Esophagus squamous epithelium (tissue), 5 donors: ENCODE measurements at regions not wholly inside any gene's neighbourhood (a gene's known extent, or its start where the extent isn't known, plus 50 kb on each side); places are given as distances from the start of the nearest gene placed in this dataset.
"Not testable (repeated sequence)": the region's sequence is repeated elsewhere in the genome, so short reads cannot be mapped to it uniquely, and the experiment has no call there.

Source experiments
- DNase-seq: peaks from one replicate; lab custom pipeline; 2025; lab: John Stamatoyannopoulos, UW
- H3K27ac ChIP-seq, 4 donors: fragments of 200-600 bp; sonication (generic); one replicate each; pipeline ENCODE4 v1.5.1; 2016 to 2019; ENCODE audit warnings: mild to moderate bottlenecking in 1 of 4
- H3K27me3 ChIP-seq, 4 donors: fragments of 200-600 bp; sonication (generic); 1 replicate in 3 of 4; 2 replicates in 1 of 4; pipeline versions ENCODE4 v1.5.1 to v1.6.0; 2017 to 2021; ENCODE audit warnings: antibody characterized with exemption in 1 of 4
- H3K36me3 ChIP-seq, 3 donors: fragments of 200-600 bp; sonication (generic); one replicate each; pipeline ENCODE4 v1.5.1; 2016 to 2019
- H3K4me1 ChIP-seq, 3 donors: fragments of 200-600 bp; sonication (generic); one replicate each; pipeline ENCODE4 v1.5.1; 2017 to 2019
- H3K4me3 ChIP-seq, 4 donors: fragments of 200-600 bp; sonication (generic); 1 replicate in 3 of 4; 2 replicates in 1 of 4; pipeline ENCODE4 v1.5.1; 2016 to 2019; ENCODE audit warnings: mild to moderate bottlenecking in 2 of 4, moderate library complexity in 1 of 4
- H3K9me3 ChIP-seq, 3 donors: fragments of 200-600 bp; sonication (generic); one replicate each; pipeline ENCODE4 v1.5.1; 2016 to 2019
- CTCF ChIP-seq, 6 experiments: fragments of 450-650 bp in 4 of 6; fragments of 200-600 bp in 2 of 6; sonication (generic) in 2 of 6; IDR thresholded peaks; one replicate each; pipeline ENCODE4 v1.5.1; 2016 to 2019; ENCODE audit warnings: antibody characterized with exemption in 6 of 6, mild to moderate bottlenecking in 4 of 6, moderate library complexity in 4 of 6
- POLR2A ChIP-seq, 4 donors: fragments of 450-650 bp; IDR thresholded peaks; one replicate each; pipeline ENCODE4 v1.6.1; 2017; ENCODE audit warnings: antibody characterized with exemption in 4 of 4, mild to moderate bottlenecking in 4 of 4, moderate library complexity in 3 of 4
- WGBS, 2 donors: methylation state at CpG; one replicate each; pipeline ENCODE4 v1.1.5; 2018; 5-methylcytosine and 5-hydroxymethylcytosine counted together
- intact Hi-C: fragments of 100-400 bp; cut with DNase I; formaldehyde crosslinking; loops from one replicate; pipeline ENCODE4 v1.15.0; 2022
- donor health status: DM: yes; HTN: yes; CAD: no.

- H3K9me3 ChIP-seq: no peaks in the 10 kb centered on the region
- TF ChIP-seq CTCF (IDR thresholded peaks at IDR 0.05) (no peak), POLR2A (IDR thresholded peaks at IDR 0.05) (no peak)
Measured at GRCh38 chr2:187775651-187776050, 221.4 kb upstream of the TFPI start.

GRCh38 chr2:187782301-187782700 is 228.1 kb upstream of the TFPI start:
- TF ChIP-seq POLR2A (IDR thresholded peaks at IDR 0.05) (no peak), CTCF (IDR thresholded peaks at IDR 0.05) (no peak)
- H3K4me1 ChIP-seq: no peaks in the 10 kb centered on the region
- no peaks in the 10 kb centered on the region for H3K9me3 ChIP-seq
- H3K4me3 ChIP-seq: no peak overlapping the region
- H3K36me3 ChIP-seq: no peaks in the 10 kb centered on the region
- no peak for DNase-seq
- intact Hi-C loops: no loop called here
- H3K27me3 ChIP-seq: no peaks in the 10 kb centered on the region
- no peak overlapping the region for H3K27ac ChIP-seq

More at GRCh38 chr2:187775651-187776050, 221.4 kb upstream of the TFPI start:
- DNase-seq: no peak
- Histone ChIP-seq H3K36me3 (no peaks in the 10 kb centered on the region), H3K4me1 (no peaks in the 10 kb centered on the region), H3K4me3 (no peak overlapping the region), H3K27ac (no peak overlapping the region), H3K27me3 (no peaks in the 10 kb centered on the region)
- intact Hi-C loops: no loop called here
- WGBS, 2 donors: 47 to 78% methylated on average over 1 of the region's 1 CpG

GRCh38 chr2:187783446-187783845 is 229.2 kb upstream of the TFPI start:
- Histone ChIP-seq H3K4me3 (no peak overlapping the region), H3K36me3 (no peaks in the 10 kb centered on the region), H3K27me3 (no peaks in the 10 kb centered on the region), H3K4me1 (no peaks in the 10 kb centered on the region), H3K9me3 (no peaks in the 10 kb centered on the region), H3K27ac (no peak overlapping the region)
- intact Hi-C loops: no loop called here
- no peak for DNase-seq
- TF ChIP-seq CTCF (IDR thresholded peaks at IDR 0.05) (no peak), POLR2A (IDR thresholded peaks at IDR 0.05) (no peak)
- 74 to 81% methylated on average over 1 of the region's 1 CpG for WGBS, 2 donors

GRCh38 chr2:187784138-187784537 is 229.9 kb upstream of the TFPI start:
- DNase-seq, H3K36me3 ChIP-seq, H3K27ac ChIP-seq, H3K4me3 ChIP-seq, H3K4me1 ChIP-seq, H3K27me3 ChIP-seq, H3K9me3 ChIP-seq, intact Hi-C loops: not testable (repeated sequence)
- 44 to 55% methylated on average over 3 of the region's 3 CpGs for WGBS, 2 donors

- TF ChIP-seq POLR2A (IDR thresholded peaks at IDR 0.05) (no peak), CTCF (IDR thresholded peaks at IDR 0.05) (no peak)
- Histone ChIP-seq H3K4me1 (no peaks in the 10 kb centered on the region), H3K27ac (no peak overlapping the region), H3K27me3 (no peaks in the 10 kb centered on the region), H3K4me3 (no peak overlapping the region), H3K9me3 (no peaks in the 10 kb centered on the region), H3K36me3 (no peaks in the 10 kb centered on the region)
- DNase-seq: no peak
- intact Hi-C loops: no loop called here
- 84 to 88% methylated on average over 5 of the region's 5 CpGs for WGBS, 2 donors
Measured at GRCh38 chr2:187799601-187800000, 245.4 kb upstream of the TFPI start.

GRCh38 chr2:187803816-187804215 is 249.6 kb upstream of the TFPI start:
- H3K27ac ChIP-seq: no peak overlapping the region
- intact Hi-C loops: no loop called here
- no peaks in the 10 kb centered on the region for H3K9me3 ChIP-seq
- H3K4me3 ChIP-seq: no peak overlapping the region
- no peak for DNase-seq
- 69 to 80% methylated on average over 4 of the region's 4 CpGs for WGBS, 2 donors
- no peaks in the 10 kb centered on the region for H3K36me3 ChIP-seq
- no peaks in the 10 kb centered on the region for H3K4me1 ChIP-seq
- no peaks in the 10 kb centered on the region for H3K27me3 ChIP-seq
- TF ChIP-seq CTCF (IDR thresholded peaks at IDR 0.05): no peak
- TF ChIP-seq POLR2A (IDR thresholded peaks at IDR 0.05): no peak
